ENCODE measurements at regions not wholly inside any gene's neighbourhood (a gene's known extent, or its start where the extent isn't known, plus 50 kb on each side); places are given as distances from the start of the nearest gene placed in this dataset.

- no peak overlapping the region for H3K4me3 ChIP-seq (ENCODE audit: low read length)
- no peak for TF ChIP-seq CTCF (conservative IDR thresholded peaks at IDR 0.05; ENCODE audit: low read depth, low read length)
- DNase-seq (ENCODE audit: low read depth), result no peak
Observed at GRCh38 chr2:83067947-83068346, 1391.1 kb downstream of the SUCLG1 start.

GRCh38 chr2:83063933-83064332 is 1395.1 kb downstream of the SUCLG1 start:
- DNase-seq (ENCODE audit: low read depth), result no peak
- TF ChIP-seq CTCF (conservative IDR thresholded peaks at IDR 0.05; ENCODE audit: low read depth, low read length), result no peak
- no peak overlapping the region for H3K4me3 ChIP-seq (ENCODE audit: low read length)

- no peak for TF ChIP-seq CTCF (conservative IDR thresholded peaks at IDR 0.05; ENCODE audit: low read depth, low read length)
- H3K4me3 ChIP-seq (ENCODE audit: low read length), result no peak overlapping the region
- DNase-seq (ENCODE audit: low read depth), result no peak
Observed at GRCh38 chr2:83063511-83063910, 1395.6 kb downstream of the SUCLG1 start.

- no peak for DNase-seq (ENCODE audit: low read depth)
- no peak overlapping the region for H3K4me3 ChIP-seq (ENCODE audit: low read length)
- TF ChIP-seq CTCF (conservative IDR thresholded peaks at IDR 0.05; ENCODE audit: low read depth, low read length), result no peak
Observed at GRCh38 chr2:83058683-83059082, 1400.4 kb downstream of the SUCLG1 start.

GRCh38 chr2:83055376-83056010 is 1403.6 kb downstream of the SUCLG1 start:
- TF ChIP-seq CTCF (conservative IDR thresholded peaks at IDR 0.05; ENCODE audit: low read depth, low read length), result no peak
- DNase-seq (ENCODE audit: low read depth), result peak; percentile 81
- no peak overlapping the region for H3K4me3 ChIP-seq (ENCODE audit: low read length)

- no peak for DNase-seq (ENCODE audit: low read depth)
- no peak for TF ChIP-seq CTCF (conservative IDR thresholded peaks at IDR 0.05; ENCODE audit: low read depth, low read length)
- no peak overlapping the region for H3K4me3 ChIP-seq (ENCODE audit: low read length)
Observed at GRCh38 chr2:83054751-83055150, 1404.3 kb downstream of the SUCLG1 start.

GRCh38 chr2:83051538-83052170 is 1407.4 kb downstream of the SUCLG1 start:
- no peak for TF ChIP-seq CTCF (conservative IDR thresholded peaks at IDR 0.05; ENCODE audit: low read depth, low read length)
- DNase-seq (ENCODE audit: low read depth), result peak; percentile 22
- no peak overlapping the region for H3K4me3 ChIP-seq (ENCODE audit: low read length)
